Activated T-helper 9 cell treated with anti-CD3 and anti-CD28 coated beads, Interleukin-2, amount 50 U/mL, for 16 hours (primary cell): ENCODE measurements at regions not wholly inside any gene's neighbourhood (a gene's known extent, or its start where the extent isn't known, plus 50 kb on each side); places are given as distances from the start of the nearest gene placed in this dataset.
A peak's percentile ranks its signal among the peaks of the same experiment; 100 is the strongest.
"Not testable (repeated sequence)": the region's sequence is repeated elsewhere in the genome, so short reads cannot be mapped to it uniquely, and the experiment has no call there.

ENCODE experiments used
- DNase-seq: peaks from one replicate; pipeline ENCODE4 v3.0.0-alpha.2; 2020; ENCODE audit warnings: low read depth

DNA sequence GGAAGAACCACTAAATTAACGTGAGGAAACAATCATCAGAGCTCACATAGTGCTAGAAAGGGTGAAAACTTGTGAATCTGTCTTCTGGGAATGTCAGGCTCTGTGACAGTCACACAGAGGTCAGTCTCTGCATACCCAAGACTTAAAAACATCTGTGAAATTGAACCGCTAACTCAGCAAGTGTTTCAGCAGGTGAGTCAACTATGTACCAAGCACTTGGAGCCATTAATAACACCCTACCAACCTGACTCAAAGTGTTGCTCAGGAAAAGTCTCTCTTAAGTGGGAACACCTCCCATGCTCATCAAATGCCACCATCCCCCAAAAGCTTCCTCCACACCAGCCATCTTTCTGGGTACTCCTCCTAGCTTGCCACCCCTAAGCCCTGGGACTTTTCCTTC, 92.3 kb upstream of the CARMIL1 start:
- DNase-seq: no peak

DNA sequence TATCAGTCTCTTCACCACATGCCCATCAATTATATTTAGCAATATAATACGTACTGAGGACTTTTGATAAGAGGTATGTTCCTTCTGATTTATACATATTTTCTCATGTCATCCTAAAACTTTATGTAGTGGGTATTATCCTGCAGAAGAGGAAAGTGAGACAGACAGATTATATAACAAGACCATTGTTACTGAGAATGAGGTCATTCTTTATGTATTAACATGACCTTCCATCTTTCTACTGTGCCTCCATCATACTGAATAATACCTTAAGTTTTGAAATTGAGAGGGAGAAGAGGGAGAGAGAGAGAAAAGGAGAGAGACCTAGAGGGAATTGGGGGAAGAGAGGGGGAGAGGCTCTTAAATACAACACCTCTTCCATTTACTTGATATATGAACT, 90.9 kb upstream of the CARMIL1 start:
- no peak for DNase-seq

DNA sequence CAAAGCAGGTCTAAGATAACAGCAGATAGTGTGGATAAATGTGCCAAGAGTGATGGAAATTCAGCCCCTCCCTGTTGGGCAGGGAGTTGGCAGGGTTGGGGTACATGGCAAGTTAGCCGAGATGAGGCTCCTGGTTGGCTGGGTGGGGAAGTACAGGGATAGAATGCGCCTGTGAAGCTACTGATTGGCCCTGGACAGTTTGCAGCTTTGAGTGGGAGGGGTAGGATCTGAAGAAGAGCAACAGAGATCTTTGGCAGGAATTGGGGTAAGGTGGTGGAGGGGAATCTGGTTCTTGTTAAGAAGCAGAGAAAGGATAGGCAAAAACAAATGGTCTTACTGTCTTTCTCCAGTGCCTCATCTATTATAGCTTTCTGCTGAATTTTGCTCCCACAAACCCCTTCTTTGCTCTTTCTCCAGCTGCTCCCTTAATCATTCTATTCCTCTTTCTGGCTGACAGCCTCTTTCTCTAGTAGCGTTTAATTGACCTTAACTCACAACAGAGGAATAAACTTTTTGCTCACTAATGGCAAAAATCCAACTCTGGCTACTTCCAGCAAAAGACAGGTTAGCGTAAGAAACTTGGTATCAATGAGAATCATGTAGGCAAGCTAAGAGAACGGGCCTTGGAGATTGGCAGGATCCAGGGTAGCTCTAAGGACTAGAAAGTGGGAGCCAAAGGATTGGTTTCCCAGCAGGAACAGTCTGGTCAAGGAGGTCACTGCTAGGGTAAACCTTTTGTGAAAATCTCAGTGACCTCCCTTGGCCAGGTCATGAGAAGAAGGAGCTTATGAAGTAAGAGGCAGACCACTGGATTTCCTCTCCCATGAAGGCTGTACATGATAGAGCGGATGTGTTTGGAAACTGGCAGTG, 86.3 kb upstream of the CARMIL1 start:
- DNase-seq: no peak

DNA sequence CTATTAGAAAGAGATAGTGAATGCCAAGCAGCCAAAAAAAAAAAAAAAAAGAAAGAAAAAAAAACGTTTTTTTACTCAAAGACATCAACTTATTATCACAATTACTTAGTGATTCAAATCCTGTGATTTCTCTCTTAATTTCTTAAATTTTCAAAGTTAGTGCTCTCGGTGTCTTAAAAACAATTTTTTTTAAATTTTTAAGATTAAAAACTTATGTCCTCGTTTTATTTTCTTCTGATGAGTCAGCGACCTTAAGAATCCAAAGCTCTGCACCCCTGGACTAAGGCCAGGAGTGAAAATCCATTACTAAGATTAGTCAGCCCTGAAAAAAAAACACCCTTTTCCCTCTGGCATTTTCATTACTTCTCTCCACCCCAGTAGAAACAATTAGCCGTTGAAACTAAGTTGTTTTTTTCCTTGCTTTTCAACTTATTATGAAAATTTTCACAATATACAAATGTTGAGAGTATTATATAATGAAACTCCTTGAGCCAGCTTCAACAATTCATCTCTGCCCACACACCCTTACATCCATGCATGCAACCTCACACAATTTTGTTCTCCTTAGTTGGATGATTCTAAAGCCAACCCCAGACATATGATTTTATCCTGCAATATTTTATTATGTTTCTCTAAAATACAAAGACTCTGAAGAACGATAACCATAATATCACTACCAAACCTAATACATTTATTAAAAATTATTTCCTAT, 85.6 kb upstream of the CARMIL1 start:
- no peak for DNase-seq

DNA sequence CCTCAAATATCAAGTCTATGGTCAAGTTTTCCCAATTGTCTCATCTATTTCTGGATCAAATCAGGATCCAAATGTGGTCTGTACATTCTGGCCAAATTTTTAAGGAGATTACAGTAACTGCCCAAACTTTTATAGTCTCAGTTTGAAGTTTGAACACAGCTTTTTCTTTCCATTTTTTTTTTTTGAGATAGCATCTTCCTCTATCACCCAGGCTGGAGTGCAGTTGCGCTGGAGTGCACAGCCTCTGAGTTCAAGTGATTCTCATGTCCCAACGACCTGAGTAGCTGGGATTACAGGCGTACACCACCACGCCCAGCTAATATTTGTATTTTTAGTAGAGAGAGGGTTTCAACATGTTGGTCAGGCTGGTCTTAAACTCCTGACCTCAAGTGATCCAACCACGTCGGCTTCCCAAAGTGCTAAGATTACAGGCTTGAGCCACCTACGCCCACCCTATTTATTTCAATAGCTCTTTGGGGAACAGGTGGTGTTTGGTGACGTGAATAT, 84.9 kb upstream of the CARMIL1 start:
- no peak for DNase-seq

DNA sequence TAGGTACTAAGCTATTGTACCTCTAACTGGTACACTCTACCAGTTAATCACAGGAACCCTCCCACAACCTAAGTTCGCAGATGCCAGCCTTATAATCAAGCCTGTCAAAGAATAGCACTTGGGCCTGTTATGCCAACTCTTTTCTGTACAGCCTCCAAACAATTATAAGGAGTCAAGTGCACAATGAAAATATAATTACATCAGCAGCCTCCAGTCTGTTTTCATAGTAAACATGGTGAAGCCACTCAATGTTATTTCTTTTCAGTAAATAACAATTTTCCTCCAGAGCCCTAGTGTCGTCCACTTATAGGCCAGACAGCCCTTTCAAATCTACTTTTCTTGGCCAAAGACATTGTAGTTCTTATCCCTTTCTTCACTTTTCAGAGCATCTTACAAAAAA, 82.7 kb upstream of the CARMIL1 start:
- no peak for DNase-seq

DNA sequence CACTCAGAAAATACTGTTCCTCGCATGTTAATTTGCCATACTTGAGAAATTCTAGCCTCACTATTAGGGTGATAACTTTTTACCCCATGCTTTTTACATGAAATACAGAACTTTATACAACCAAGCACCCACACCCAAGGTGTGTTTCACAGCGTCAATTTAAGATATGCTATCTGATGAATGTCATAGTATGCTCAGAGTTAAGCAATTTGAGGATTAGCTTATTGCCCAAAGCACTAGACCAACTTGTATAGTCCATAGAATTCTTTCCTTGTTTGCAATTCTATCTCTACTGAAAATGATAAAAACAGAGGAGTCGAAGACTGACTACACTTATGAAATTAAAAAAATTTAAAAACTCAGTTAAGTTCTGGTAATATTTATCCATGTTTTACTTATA, 82.1 kb upstream of the CARMIL1 start:
- DNase-seq: no peak

DNA sequence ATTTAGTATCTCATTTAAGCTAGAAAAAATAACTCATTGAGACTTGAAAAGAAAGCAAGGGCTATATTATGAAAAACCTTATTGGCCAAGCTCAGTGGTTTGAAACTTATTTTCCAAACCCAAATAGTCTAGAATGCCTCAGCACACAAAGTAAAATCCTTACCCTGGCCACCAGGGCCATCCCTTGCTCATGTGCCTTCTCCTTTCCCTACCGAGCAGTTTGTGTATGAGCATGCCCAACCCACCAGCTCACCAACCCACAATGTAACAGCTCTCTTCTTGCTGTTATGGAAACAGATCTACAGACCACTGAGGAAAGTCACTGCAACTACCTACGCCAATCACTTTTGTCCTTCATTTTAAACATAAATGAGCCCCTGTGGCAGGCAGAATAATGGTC, 79.6 kb upstream of the CARMIL1 start:
- no peak for DNase-seq

DNA sequence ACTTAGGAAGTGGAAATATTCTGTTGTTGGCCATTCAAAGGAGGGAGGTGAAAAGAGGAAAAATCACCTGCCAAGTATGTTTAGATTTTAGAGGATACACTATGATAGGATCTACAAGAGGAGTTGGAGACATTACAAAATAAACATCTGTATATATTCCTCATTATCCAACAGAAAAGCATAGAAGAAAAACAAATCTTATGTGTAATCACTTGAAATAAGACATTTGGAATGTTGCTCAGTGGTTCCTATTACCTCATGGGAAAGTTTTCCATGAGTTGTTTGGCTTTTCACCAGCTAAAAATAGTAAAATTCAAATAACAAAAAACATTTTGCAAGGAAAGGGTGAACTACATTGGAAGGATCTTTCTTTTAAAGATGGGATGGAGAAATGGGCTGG, 76.7 kb upstream of the CARMIL1 start:
- DNase-seq: no peak

DNA sequence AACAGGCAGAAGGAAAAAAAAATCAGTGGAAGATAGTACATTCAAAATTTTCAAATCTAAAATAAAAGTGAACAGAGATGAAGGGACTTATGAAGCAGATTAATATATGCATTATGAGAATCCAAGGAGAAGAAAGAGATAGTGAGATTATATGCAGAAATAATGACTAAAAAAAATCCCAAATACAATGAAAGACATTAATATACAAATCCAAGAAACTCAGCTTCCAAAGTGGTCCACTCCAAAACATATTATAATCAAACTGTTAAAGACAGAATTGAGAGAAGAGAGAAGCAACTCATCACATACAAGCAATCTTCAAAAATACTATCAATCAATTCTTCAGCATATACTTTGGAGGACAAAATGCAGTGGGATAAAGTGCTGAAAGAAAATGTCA, 73.5 kb upstream of the CARMIL1 start:
- no peak for DNase-seq

DNA sequence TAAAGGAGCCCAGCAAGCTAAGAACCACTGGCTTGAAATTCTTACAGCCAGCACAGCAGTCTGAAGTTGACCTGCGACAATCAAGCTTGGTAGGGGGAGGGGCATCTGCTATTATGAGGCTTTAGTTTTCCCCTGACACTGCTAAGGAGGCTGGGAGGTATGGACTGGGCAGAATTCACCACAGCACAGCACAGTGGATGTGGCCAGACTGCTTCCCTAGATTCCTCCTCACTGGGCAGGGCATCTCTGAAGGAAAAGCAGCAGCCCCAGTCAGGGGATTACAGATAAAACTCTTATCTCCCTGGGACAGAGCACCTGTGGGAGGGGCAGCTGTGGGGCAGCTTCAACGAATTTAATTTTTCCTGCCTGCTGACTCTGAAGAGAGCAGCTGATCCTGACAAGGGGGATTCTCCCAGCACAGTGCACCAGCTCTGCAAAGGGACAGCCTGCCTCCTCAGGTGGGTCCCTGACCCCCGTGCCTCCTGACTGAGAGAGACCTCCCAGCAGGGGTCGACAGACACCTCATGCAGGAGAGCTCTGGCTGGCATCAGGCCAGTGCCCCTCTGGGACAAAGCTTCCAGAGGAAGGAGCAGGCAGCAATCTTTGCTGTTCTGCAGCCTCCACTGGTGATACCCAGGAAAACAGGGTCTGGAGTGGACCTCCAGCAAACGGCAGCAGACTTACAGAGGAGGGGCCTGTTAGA, 71.6 kb upstream of the CARMIL1 start:
- DNase-seq: not testable (repeated sequence)

DNA sequence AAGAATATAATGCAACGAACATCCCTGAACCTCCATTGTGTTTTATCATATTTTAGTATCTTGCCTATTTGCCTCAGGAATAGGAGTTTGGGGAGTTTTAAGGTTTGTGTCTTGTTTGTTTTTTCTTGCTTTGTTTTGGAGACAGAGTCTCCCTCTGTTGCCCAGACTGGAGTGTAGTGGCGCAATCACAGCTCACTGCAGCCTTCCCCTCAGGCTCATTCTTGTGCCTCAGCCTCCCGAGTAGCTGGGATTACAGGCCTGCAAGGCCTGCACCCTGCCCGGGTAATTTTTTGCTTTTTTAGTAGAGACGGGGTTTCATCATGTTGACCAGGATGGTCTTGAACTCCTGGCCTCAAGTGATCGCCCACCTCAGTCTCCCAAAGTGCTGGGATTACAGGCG, 63.3 kb upstream of the CARMIL1 start:
- DNase-seq: no peak

DNA sequence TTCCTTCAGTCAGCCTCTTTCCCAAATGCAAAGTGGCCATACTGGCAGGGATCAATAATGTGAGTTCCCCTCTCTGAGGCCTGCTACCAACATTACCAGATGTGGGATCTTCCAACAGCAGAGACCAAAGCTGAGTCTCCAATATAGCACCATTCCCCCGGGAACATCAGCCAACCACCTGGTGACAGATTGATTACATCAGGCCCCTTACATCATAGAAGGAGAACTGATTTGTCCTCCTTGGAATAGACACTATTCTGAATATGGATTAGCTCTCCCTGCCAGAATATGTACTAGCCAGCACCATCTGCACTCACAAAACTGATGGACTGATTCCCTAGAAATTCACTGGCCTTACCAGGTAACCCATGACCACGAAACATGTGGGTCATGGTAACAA, 61.9 kb upstream of the CARMIL1 start:
- no peak for DNase-seq

DNA sequence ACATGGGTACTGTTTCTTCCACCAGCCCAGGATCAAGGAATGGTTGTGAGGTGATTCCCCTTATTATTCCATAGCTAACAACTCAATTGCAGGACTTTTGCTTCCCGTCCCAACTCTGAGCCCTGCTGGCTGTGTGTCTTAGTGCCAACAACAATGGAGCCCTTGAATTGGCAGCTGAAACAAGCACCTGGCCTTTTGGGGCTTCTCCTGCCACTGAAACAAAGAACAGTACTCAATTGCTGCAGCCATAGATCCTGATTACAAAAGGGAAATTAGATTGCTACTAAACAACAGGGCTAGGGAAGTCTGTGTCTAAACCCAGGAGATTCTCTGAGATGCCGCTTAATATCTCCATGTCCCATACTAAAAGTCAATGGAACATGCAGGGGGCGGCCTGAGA, 61.3 kb upstream of the CARMIL1 start:
- no peak for DNase-seq

DNA sequence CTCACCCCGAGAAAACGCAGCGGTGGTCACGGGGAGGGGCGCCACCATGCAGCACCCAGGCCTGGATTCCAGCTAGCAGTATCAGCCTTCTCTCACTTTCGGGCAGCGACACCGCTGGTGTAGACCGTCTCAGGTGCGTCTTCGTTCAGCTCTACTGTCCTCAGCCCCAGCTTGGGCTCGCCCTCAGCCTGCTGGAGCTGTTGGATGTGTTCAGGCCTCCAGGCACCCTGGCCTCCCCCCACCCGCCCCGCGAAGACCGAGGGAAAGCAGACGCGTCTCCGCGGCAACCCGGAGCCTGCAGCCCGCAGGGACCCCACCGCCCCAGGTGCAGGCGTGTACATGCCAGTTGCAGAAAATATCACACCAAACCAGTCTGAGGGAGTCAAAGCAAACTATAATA, 60.8 kb upstream of the CARMIL1 start:
- no peak for DNase-seq

DNA sequence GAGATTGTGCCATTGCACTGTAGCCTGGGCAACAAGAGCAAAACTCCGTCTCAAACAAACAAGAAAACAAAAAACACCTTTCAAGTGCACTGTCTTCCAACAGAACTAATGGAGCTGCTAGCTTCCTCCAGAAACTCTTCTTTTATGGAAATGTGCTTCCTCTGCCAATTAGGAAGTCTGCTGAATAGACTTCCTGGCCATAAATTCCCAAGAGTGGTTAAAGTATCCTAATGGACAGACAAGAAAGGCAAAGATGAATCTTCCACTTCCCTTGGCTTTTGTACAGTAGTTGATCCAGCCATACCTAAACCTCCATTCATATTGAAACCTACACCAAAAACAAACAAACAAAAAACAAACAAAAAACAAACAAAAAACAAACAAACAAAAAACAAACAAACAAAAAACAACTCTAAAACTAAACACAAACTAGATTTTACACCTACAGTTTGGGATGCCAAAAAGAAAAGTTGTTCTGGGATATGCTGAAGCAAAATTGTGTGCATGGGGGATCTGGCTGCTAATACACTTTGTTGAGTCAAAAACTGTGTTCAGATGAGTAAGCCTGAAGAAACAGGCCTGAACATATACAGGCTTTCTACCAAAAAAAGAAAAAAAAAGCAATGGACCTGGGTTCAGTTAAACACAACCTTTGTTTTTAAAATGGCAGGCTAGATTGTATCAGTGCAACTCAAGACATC, 59.8 kb upstream of the CARMIL1 start:
- no peak for DNase-seq

DNA sequence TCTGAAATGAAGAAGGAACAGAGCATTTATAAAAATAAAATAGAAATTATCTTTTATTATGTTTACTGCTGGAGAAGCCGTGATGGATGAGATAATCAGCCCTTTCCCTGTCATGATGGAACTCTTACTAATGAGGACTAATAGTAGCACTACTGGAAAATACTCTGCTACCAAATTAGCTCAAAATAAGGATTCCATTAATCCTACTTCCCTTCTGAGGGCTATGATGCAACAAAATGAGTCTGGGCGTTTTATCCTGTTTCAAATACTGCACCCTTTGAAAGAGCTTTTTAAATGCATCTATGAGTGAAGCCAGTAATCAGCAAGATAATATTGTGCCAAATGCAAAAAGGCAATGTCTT, 59.3 kb upstream of the CARMIL1 start:
- no peak for DNase-seq

DNA sequence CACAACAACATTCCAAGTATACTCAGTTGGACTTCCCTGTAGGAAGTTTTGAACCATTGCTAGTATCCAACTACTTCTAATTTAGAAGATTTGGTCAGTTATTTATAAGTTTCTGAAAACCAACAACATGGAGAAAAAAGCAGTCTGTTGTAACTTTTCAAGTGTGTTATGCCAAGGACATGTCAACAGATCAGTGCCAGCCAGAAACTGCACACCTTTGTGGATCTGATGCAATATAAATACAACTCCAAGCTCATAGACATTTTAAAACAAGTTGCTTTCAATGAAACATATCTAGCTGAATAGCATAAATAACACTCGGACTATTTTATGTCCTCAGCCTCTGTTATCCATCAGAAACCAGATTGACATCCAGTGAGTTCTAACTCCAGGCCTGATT, 58.3 kb upstream of the CARMIL1 start:
- DNase-seq: no peak

DNA sequence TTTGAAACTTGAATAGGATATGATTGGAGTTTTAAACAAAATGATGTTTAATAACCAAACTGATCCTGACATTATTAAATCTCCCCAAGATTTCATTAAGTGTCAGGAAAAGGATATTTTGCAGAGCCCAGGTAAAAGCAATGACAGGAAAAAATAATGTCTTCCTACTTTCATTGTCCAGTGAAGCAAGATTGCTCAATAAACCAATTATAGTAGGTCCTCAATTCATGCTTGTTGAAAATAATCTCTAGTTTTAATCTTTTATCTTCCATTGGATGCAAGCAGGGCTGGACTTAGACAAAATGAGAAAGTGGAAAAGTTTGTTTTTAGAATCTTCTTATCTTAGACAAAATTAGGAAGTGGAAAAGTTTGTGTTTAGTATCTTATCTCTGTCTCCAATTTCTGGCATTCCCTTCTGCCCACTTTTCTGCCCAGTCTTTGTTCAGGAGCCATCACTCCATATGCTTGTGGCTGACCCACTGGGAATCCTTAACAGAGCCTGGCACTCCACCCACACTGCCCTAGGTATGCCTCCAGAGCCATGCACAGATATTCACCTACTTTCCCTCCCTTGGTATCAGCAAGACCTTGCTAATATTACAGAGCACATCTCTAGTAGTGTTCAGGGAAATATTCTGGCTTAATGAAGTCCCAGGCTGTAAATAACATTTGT, 57.0 kb upstream of the CARMIL1 start:
- DNase-seq: no peak

DNA sequence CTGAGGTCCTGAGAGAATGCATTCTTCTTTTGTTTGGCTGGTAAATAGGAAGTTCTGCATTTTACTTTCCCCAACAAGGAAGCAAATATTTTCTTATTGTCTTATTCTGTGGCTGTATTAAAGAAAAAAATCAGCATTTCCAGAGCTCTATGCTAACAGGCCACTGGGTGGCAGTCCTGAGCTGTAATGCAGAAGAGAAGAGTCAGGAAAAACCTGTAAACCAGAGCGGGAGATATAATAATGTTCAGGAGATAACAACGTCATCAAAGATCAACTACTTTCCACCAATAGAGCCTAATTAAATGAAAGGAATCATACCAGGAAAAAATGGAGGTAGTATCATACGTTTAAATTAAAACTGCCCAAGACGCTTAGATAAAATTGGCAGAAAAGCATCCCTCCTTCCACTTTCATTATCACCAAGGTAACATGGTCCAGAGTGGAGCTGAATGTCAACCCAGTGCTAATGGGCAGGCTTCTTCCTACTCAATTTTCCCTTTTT, 55.6 kb upstream of the CARMIL1 start:
- peak; percentile 39 for DNase-seq

DNA sequence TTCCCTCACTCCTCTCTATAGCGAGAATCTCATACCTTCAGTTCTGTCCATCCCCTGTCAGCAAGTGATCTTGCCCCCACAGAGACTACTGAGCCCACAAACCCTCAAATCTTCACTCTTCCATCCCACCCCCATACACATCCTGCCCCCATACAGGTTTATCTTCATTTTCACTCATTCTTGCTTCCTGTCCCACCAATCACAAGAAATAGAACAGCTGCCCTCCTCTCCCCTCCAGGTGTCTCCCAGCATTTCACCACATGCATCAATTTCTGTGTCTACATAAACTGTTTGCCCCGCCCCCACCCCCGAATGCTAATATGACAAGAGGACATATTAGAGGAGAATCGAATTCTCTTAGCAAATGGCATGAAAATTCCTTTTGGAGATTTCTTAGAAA, 54.9 kb upstream of the CARMIL1 start:
- no peak for DNase-seq

DNA sequence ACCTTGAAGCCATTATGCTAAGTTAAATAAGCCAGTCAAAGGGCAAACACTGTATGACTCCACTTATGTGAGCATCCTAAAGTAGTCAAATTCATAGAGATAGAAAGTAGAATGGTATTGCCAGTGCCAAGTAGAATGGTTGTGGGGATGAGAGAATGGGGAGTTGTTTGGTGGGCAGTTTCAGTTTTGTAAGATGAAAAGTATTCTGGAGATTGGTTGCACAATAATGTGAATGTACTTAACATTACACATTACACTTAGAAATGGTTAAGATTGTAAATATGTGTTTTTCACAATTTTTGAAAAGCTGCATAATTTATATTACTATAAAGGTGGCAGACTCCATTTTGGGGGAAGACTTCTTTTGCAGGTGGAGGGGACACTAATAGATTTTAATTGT, 51.3 kb upstream of the CARMIL1 start:
- DNase-seq: no peak
